NOMO-1 treated with DMSO at 0.1 percent for 48 hours (cell line): ENCODE measurements at regions not wholly inside any gene's neighbourhood (a gene's known extent, or its start where the extent isn't known, plus 50 kb on each side); places are given as distances from the start of the nearest gene placed in this dataset.
"Not testable (repeated sequence)": the region's sequence is repeated elsewhere in the genome, so short reads cannot be mapped to it uniquely, and the experiment has no call there.

Experiments used
- DNase-seq: peaks from one replicate; lab custom pipeline; 2025; ENCODE audit not compliant: unreplicated experiment; lab: John Stamatoyannopoulos, UW

DNA sequence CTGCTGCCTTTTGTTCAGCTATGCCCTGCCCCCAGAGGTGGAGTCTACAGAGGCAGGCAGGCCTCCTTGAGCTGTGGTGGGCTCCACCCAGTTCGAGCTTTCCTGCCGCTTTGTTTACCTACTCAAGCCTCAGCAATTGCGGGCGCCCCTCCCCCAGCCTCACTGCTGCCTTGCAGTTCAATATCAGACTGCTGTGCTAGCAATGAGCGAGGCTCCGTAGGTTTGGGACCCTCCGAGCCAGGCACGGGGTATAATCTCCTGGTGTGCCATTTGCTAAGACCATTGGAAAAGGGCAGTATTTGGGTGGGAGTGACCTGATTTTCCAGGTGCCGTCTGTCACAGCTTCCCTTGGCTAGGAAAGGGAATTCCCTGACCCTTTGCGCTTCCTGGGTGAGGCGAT is 51.9 kb downstream of the DIPK2A start:
- not testable (repeated sequence) for DNase-seq

- peak; percentile 96 for DNase-seq
These were observed 57.3 kb downstream of the DIPK2A start for GRCh38 chr3:144028798-144029411.

- no peak for DNase-seq
These were observed 58.1 kb downstream of the DIPK2A start for GRCh38 chr3:144029769-144030168.

GRCh38 chr3:144031938-144032337 is 60.3 kb downstream of the DIPK2A start:
- no peak for DNase-seq

GRCh38 chr3:144032531-144033239 is 61.1 kb downstream of the DIPK2A start:
- DNase-seq = no peak

DNA sequence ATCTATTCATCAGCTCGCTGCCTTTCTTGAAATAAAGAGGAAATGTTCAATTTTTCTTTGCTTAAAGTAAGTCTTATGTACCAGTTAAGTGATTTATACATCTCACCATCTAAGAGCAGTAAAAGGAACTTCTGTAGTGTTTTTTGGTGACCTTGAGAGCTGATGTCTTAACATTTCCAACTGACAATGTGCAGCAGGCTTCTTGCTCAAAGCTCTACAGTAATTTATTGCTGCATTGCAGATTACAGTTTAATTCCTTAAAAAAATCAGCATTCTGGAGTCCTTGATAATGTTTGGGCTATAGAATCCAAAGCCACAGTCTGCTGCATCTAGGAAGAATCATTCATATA is 61.6 kb downstream of the DIPK2A start:
- DNase-seq = peak; percentile 68

- DNase-seq = no peak
These were observed 62.2 kb downstream of the DIPK2A start for GRCh38 chr3:144033863-144034262.

DNA sequence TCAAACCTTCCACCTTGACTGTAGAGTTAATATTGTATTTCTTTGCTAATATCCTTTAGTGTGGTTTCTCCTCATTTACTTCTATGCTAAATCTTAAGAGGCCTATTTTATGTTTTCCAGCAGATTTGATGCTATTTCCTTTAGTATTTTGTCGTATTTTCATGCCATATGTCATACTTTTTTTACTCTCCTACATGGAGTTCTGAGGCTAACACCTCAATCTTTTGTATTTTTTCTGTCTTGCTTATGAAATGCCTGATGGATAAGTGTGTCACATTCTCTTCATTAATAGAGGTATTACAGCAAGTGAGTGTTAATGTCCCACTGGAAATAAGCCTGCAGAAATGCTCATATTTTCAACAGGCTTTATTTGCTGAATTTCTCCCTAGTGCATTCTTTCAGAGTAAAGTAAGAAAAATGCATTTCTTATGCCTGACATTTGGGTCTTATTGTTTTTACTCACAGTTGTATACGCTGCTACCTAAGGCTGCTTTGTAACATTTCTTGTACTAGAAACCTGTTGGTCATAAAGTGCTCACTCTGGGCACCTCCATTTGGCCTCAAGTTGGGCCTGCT is 63.2 kb downstream of the DIPK2A start:
- DNase-seq = no peak

DNA sequence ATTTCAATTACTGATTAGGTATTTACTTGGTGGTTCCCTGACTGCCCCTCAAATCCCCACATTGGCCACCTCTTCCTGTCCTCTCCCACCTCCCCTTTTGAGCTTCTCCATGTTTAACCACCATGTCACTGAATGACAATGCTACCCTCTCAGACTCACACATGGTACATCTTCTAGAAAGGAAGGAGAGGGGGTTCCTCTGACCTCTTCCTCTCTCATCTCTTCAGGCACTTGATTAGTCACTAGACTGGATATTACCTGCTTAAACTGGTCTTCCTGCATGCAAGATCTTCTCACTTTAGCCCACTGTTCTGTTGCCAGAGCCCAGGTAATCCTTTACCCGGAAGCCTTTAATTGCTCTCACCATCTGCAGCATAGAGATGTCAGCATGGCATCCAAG is 64.9 kb downstream of the DIPK2A start:
- DNase-seq = no peak

DNA sequence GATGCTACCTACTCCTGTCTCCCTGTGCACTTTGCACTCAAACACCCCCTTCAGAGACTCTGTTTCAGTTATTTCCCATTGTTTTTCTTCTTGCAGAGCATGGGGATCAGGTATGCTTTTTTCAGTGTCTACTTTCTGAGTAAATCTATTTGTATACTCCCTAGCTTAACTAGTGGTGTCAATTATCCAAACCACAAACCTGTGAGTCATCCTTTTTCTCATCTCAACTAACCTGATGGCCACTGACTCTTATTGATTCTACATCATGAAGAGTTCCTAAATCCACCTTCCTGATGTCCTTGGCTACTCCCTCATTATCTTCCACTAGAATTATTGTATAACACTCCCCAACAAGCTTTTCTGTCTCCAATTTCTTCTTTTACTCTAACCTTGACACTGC is 68.0 kb downstream of the DIPK2A start:
- DNase-seq = peak; percentile 23

GRCh38 chr3:144041960-144042556 is 70.4 kb downstream of the DIPK2A start:
- DNase-seq = no peak

DNA sequence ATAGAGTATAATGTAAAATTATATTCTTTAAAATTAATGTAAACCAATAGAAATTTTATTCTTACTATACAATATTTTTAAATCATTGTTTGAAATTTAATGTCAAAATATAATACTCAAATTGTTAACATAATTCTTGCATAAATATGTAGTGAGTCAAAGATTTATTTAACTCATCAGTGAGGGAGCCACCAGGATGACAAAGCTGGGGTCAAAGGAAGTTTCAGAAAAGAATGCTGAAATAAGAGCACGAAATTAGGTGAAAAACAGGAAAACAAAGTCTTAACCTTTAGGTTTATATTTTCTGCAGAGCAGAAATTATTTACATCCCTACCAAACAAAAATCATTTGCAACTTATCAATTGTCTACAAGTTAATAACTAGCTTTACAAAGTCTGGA is 74.1 kb downstream of the DIPK2A start:
- DNase-seq = no peak

GRCh38 chr3:144049374-144049773 is 77.8 kb downstream of the DIPK2A start:
- DNase-seq = no peak

DNA sequence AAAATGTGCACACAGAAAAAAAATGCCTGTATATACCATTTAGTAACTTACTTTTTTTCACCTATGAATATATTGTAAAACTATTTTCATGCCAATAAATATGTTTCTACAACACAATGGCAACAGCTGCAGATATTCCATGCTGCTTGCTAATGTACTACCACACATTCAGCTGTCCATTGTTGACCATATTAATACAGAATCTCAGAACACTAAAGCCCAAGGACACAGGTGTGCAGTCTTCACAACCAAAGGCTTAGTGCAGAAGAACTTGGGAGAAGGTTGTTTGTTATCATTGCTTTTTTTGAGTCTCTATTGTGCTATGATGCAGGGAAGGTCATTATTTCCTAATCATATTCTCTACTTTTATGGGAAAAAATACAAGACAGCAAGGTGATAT is 79.6 kb downstream of the DIPK2A start:
- DNase-seq = no peak

GRCh38 chr3:144052275-144052674 is 80.7 kb downstream of the DIPK2A start:
- no peak for DNase-seq

DNA sequence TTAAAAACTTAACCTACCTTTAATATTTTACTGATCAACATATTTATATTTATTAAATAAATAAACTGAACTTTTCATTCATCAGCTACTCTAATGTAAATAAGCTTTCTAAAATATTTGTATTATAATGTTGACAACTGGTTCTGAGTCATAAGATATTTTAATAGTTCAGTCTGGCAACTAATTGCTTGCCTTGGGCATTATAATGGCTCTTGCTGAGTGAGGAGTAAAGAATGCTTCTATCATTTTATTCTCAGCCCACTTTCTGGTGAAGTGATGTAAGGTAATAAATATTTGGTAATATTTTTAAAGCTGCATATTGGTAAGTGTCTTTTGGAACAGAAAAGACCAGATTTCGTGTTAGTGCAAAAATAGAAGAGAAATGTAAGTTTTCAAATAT is 81.5 kb downstream of the DIPK2A start:
- DNase-seq = no peak

GRCh38 chr3:144054766-144055165 is 83.1 kb downstream of the DIPK2A start:
- DNase-seq = no peak

DNA sequence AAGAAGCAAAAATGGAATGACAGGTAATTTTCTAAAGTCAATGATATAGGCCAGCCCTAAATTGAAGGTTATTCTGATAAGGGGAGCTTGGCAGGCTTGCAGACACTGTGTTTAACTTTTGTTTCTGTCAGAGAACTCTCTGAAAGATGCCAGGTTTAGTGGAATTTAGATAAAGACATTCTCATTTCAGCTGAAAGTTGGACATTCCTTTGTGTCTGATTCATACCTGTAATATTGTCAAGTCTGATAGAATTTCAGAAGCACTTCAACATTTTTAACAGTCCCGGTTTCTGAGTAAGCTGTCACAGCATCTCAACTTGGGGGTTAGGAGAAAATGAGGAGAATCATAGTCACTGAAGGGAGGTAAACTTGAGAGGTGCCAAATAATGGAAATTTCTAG is 84.0 kb downstream of the DIPK2A start:
- no peak for DNase-seq

DNA sequence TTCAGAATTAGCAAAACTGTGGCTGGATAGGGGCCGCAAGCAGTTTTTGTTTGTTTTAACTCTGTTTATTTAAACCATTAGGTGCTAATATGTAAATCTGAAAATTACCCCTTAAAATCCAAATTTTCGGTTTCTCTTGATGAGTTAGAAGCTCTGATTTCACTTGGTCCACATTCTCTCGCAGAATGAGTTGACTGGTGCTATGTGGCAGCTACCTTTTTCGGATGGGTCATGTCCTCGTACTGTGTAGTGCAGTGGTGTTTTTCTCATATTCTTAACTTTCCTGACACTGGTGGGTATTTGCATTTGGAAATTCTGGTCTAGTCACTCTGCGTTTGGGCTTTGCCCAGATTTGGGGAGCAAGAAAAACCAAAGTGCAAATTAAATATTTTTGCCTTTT is 87.1 kb downstream of the DIPK2A start:
- DNase-seq = no peak

DNA sequence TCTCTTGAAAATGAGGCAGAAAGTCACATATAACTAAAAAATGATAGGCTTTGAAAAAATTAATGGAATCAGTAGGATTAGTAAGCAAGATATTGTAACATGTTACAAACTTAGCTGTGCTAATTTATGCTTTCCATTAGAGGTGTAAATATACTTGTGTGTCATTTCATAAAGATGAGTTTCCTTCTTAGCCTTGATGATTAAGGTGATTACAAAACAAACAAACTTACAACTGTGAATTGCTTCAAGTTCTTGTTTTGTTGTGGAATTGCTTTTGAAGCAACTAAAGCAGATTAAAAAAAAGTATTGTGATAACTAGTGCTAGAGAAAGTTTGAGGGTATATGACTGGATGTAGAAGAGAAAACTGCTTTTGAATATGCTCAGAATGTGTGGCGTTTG is 87.9 kb downstream of the DIPK2A start:
- DNase-seq = no peak

GRCh38 chr3:144060881-144061280 is 89.3 kb downstream of the DIPK2A start:
- DNase-seq = no peak

DNA sequence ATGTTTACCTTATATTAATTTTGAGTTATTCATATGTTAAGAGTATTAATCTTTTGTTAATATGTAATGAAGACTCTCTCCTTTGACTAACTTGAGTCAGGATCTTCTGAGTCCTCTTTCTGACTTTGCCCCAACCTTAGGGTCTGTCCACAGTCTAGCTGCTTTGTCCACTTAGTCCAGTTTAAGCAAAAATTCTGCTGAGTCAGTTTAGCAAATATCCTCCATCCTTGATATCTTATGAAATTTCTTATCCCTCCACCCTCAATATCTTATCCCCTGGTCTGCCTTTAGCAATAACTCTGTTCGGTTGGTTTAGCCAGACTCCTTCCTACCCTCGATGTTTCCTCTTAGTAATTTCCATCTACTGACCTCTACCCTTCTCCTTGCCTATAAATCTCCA is 91.7 kb downstream of the DIPK2A start:
- DNase-seq = no peak
